SK-N-DZ (cell line): ENCODE measurements at regions not wholly inside any gene's neighbourhood (a gene's known extent, or its start where the extent isn't known, plus 50 kb on each side); places are given as distances from the start of the nearest gene placed in this dataset.

Experiments used
- DNase-seq: peaks from one replicate; pipeline ENCODE4 v3.0.0-alpha.2; 2015; ENCODE audit warnings: low spot score

DNA sequence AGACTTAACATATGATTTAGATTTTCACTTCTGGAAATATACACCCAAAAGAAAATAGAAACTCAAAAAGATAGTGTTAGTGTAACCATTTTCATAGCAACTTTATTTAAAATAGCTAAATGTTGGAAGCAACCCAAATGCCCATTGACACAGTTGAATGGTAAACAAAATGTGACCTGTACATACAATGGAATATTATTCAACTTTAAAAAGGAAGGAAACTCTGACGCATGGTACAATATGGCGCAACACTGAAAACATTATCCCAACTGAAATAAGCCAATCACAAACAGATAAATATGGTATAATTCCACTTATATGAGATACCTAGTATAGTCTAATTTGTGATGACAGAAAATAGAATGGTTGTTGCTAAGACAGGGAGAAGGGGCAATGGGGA is 1456.1 kb upstream of the MIR17HG start:
- no peak for DNase-seq

DNA sequence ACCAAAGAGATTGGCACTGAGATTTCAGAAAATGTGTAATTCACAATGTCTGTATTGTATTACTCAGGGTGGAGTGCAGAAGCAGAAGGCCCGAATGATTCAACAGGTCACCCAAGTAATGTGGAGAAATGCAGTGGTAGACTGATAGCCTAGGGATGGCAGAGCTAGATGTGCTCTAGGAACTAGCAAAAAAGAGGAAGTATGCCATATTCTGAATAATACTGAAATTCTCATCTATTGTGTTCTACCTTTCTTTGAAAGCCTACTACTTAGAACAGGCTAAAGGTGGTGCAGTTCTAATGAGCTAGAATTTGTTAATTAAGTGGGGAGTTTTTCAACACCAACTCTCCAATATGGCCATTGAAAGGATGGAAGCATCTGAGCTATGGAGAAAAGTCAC is 1449.8 kb upstream of the MIR17HG start:
- DNase-seq = no peak

GRCh38 chr13:89899302-89900103 is 1448.0 kb upstream of the MIR17HG start:
- no peak for DNase-seq

DNA sequence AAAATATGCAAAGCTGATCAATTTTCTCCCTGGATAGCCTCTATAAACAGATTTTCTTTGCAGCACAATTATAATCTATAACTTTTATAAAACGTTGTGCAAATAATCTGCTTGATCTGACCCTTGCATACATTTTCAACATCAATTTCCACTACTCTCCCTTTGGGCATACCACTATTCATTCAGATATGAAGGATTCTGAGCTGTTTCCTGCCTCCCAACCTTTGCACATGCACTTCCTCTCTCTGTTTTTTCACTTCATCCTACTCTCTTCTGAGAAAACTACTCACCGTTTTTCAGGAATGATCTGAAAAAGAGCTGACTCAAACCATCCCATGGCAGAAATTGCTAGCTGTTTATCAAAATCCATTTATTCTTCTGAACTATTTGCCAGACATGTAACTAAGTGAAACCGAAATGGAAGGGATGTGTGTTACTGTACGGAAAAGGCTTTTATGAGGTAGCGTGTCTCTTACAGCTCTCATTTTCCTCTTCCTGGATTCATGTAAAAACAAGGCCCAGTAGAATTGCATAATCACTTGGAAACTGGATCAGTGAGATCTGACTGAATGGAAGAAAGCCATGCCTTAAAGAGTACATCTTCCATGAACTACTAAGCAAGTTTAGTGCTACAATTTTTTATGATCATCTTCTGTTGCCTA is 1447.3 kb upstream of the MIR17HG start:
- no peak for DNase-seq

DNA sequence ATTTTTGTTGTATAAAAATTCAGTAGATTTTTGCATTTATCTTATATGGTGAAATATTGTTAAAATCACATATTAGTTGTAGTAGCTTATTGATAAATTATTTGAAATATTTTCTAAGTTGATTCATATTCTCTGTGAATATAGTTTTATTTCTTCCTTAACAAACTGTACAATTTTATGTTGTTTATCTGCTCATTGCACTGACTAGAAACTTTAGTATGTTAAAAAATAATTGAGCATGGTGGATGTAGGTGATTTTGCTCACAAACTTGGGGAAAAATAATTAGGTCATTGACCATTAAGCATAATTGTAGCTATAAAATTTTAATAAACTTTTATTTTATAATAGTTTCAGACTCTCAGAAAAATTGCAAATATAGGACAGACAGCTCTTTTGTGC is 1445.3 kb upstream of the MIR17HG start:
- no peak for DNase-seq

DNA sequence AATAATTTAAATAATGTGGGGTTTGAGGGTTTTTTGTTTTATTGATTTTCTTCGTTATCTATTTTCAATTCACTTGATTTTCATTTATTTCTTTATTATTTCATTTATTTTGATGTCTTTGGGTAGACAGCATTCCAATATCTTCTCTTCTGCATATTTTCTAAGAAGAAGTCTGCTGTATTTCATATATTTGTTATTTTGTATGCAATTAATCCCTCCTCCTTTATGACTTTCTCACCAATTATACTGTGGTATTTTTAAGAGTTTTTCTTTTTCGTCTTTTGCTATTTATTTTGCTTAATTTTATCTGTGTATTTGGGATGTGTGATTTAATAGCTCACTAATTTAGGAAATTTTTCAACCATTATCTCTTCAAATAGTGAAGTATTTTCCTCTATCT is 1444.4 kb upstream of the MIR17HG start:
- DNase-seq = no peak

- no peak for DNase-seq
Measured at GRCh38 chr13:89910166-89910565, 1437.3 kb upstream of the MIR17HG start.

GRCh38 chr13:89916551-89916950 is 1430.9 kb upstream of the MIR17HG start:
- no peak for DNase-seq

GRCh38 chr13:89920461-89920860 is 1427.0 kb upstream of the MIR17HG start:
- DNase-seq = no peak

GRCh38 chr13:89923052-89923451 is 1424.4 kb upstream of the MIR17HG start:
- no peak for DNase-seq

DNA sequence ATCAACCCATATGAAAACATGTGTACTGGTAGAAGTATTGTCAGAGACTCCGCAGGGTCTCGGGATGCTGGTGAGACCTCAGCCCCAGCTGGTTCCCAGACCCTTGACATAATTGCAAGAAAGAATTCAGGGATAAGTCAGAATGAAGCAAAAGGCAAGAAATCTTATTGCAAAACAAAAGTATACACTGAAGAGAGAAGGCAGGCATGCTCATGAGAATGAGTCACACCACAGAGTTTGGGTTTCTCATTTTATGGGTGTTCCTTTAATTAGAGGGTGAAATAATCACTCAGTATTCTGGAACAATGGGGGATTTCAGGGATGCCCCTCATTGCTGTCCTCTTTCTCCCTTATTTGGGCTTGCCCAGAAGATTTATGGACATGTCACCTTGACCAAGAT is 1423.8 kb upstream of the MIR17HG start:
- DNase-seq = no peak

DNA sequence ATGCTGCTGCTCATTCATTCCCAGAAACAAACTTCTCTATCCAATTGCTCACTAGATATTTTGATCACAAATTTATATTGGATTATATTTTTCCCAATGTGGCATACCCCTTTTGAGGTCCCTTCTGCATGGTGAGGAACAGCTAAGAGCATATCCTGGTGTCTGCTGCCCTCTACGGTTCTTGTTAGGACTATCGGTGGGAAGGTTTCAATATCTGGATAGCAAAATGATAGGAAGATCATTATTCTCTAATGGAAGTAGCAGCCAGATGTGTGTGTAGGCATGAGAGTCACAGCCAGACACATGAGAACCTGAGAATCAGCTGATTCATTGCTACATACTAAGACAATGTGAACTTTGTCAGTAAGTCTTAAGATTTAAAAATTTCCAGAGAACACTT is 1422.4 kb upstream of the MIR17HG start:
- peak; percentile 50 for DNase-seq

GRCh38 chr13:89930861-89931260 is 1416.6 kb upstream of the MIR17HG start:
- DNase-seq = no peak

GRCh38 chr13:89932902-89933301 is 1414.6 kb upstream of the MIR17HG start:
- DNase-seq = no peak

GRCh38 chr13:89936256-89936655 is 1411.2 kb upstream of the MIR17HG start:
- DNase-seq = no peak

DNA sequence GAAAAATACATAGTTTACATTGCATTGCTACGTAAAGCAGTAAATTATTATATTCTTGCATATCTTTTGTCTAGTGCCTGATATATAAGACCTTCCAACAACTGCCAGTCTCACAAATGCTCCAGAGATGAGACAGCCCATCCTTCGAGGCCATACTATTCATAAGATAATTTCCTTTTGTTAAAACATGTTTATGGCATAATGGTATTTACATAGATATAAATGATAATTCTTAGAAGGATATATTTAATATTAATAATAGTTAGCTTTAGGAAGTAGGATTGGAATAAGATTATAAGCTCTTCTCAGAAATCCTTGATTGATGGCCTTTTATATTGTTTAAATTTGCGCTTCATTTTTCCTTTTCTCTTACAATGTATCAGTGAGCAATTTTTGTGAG is 1410.1 kb upstream of the MIR17HG start:
- no peak for DNase-seq

DNA sequence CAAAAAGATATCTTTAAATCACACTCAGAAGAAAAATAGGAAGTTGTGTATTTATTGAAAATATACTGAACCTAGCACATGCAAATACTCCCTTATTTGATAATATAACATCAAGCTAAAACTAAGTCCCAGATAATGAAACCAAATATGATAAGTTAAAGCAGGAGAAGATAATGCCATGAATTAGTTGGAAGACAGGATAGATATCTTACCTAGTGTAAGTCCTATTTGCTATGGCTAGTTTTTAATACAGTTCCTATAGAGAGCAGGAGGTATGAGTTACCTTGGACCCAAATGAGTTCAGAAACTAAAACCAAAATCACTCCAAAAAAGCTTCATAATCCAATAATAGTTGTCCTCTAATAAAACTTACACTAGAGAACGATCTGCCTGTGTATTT is 1407.1 kb upstream of the MIR17HG start:
- DNase-seq = no peak

- no peak for DNase-seq
Measured at GRCh38 chr13:89943139-89943538, 1404.3 kb upstream of the MIR17HG start.

DNA sequence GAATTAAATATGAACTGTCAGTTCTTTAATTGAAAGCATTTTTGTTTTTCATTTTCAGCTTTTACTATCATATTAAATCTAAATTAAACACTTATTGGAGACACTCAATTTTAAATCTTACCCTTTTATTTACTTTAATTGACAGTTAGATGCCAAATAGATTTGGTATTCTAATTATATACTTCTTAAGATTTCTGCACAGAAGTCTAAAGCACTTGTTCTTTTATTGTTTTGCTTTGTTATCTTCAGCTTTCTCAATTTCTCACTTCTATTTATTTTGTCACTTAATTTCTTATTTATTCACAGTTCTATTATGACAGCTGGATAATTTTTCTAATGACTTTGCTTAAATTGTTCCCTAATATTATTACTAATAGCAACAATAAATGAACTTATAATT is 1397.3 kb upstream of the MIR17HG start:
- DNase-seq = no peak

GRCh38 chr13:89951341-89951740 is 1396.1 kb upstream of the MIR17HG start:
- peak; percentile 75 for DNase-seq

GRCh38 chr13:89953581-89953980 is 1393.9 kb upstream of the MIR17HG start:
- DNase-seq = no peak

- no peak for DNase-seq
Measured at GRCh38 chr13:89955773-89956172, 1391.7 kb upstream of the MIR17HG start.

GRCh38 chr13:89959074-89959473 is 1388.4 kb upstream of the MIR17HG start:
- no peak for DNase-seq
